Right cardiac atrium (tissue), 5 donors: ENCODE measurements at regions not wholly inside any gene's neighbourhood (a gene's known extent, or its start where the extent isn't known, plus 50 kb on each side); places are given as distances from the start of the nearest gene placed in this dataset.

Source experiments
- ATAC-seq, 2 donors: fragments of 200-7000 bp; cut with Tn5 transposase; one replicate each; pipeline versions ENCODE4 v1.8.0 to v1.9.1; 2020; ENCODE audit warnings: moderate library complexity in 2 of 2, mild to moderate bottlenecking in 1 of 2
- DNase-seq, 3 donors: peaks; one replicate each; pipeline ENCODE4 v3.0.0-alpha.2; 2020
- H3K27ac ChIP-seq: one replicate; pipeline ENCODE4 v1.5.1; 2013; ENCODE audit warnings: mild to moderate bottlenecking, low read length, control low read depth, moderate library complexity
- H3K27me3 ChIP-seq: one replicate; pipeline ENCODE4 v1.6.1; 2013; ENCODE audit not compliant: control insufficient read depth, insufficient read depth
- H3K4me1 ChIP-seq: one replicate; pipeline ENCODE4 v1.6.1; 2013; ENCODE audit warnings: low read length; ENCODE audit not compliant: control insufficient read depth, insufficient read depth
- H3K4me3 ChIP-seq: one replicate; pipeline ENCODE4 v1.5.1; 2013; ENCODE audit warnings: low read length, control low read depth
- H3K9me3 ChIP-seq: one replicate; pipeline ENCODE4 v1.6.1; 2013; ENCODE audit warnings: low read length; ENCODE audit not compliant: control insufficient read depth
- WGBS: extraction: QIAGEN DNeasy Blood & Tissue Kit; methylation state at CpG from one replicate; pipeline ENCODE4 v1.1.7; 2013; 5-methylcytosine and 5-hydroxymethylcytosine counted together
- intact Hi-C, 4 donors: fragments of 100-400 bp; cut with DNase I; formaldehyde crosslinking; loops; one replicate each; pipeline versions ENCODE4 v1.11.0 to v1.14.0; 2022 to 2023
- donor health status: healthy with polysubstance abuse.
- donor health status: DM: no; HTN: yes; CAD: no.
- donor health status: DM: no; HTN: no; CAD: no.
- donor health status: DM: no; HTN: yes; CAD: no; lungs with severe emphysema.
- donor health status: DM: yes; HTN: yes; CAD: no.

DNA sequence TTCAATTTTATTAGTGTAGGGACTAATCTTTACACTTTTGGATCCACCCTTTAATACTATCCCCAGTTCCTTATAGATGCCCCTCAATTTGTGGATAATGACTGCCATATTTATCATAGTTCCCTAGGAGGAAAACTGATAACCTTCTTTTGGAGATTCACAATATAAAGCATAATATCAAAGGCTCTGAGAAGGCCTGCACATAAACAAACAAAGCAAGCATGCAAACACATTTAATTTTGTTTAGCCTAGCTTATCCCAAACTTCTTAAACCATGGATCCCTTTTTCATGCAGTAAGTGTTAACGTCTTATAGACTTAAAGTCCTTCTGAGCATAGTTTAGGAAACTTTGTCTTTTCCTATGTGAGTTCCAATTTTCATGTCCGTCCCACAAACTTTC is 290.4 kb upstream of the TBX3 start:
- DNase-seq (no peak), ATAC-seq (no peak)
- Histone ChIP-seq H3K27me3 (no peaks in the 10 kb centered on the region), H3K9me3 (no peaks in the 10 kb centered on the region), H3K27ac (no peak overlapping the region), H3K4me3 (no peak overlapping the region), H3K4me1 (no peaks in the 10 kb centered on the region)
- intact Hi-C loops, result no loop called here
- 81% methylated on average over 2 of the region's 2 CpGs for WGBS

DNA sequence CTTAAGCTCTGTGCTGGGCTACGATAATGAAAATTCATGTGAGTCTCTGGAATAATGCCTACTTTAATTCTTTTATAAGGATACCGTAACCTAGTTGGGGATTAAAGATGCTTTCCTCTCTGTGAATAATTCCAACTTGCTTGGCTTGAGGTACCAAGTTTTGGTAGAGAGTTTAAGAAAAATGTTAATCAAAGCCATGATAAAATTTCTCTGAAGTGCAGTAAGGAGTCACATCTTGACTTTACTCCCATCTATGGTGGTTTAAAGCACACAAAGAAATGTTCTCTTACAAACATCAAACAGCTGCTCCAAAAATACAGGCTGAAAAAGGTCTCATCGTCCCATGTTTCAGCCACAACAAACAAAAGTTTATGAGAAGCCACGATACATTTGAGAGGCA is 284.8 kb upstream of the TBX3 start:
- H3K4me1 ChIP-seq, result no peaks in the 10 kb centered on the region
- 78% methylated on average over 4 of the region's 4 CpGs for WGBS
- no peak overlapping the region for H3K4me3 ChIP-seq
- DNase-seq (no peak), ATAC-seq (no peak)
- intact Hi-C loops, result no loop called here
- H3K27me3 ChIP-seq, result no peaks in the 10 kb centered on the region
- H3K9me3 ChIP-seq, result no peaks in the 10 kb centered on the region
- no peak overlapping the region for H3K27ac ChIP-seq

DNA sequence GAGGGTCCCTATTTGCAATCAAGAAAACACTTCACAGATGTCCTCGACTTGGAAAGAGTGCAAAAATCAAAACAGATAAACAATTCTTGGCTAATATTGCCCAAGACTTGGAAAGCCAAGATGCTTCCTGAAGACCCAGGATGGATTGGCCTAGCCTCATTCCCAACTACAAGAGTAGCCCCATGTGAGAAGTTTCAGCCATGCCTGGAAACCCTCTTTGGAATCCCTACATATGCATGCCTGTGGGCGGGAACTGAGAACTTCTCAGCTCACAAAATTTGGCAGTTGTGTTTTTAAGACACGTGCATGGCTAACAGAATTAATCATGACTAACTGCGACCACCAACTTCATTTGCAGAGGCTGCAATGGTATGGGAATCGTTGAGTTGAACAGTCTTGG is 283.2 kb upstream of the TBX3 start:
- ATAC-seq (no peak), DNase-seq (no peak)
- 70% methylated on average over 5 of the region's 5 CpGs for WGBS
- H3K27me3 ChIP-seq, result no peaks in the 10 kb centered on the region
- no peak overlapping the region for H3K27ac ChIP-seq
- no peak overlapping the region for H3K4me3 ChIP-seq
- intact Hi-C loops, result no loop called here
- no peaks in the 10 kb centered on the region for H3K9me3 ChIP-seq
- H3K4me1 ChIP-seq, result no peaks in the 10 kb centered on the region

DNA sequence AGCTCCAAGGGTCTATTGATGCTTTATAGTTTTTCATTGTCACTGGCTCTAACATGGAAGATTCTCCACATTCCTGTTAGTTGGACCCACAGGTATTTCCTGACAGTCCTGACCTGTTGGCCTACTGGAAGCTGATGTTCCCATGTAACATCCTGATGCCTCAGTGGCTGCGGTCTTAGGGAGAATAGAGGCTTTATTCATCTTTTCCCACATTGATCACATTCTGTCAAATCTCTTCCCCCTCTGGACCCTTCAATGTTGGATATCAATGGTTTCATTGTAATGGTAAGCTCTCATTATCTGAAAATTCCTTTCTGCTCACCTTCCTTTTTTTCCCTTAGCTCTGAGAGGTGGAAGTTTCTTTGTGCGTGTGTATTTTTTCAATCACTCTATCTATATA is 280.9 kb upstream of the TBX3 start:
- no peaks in the 10 kb centered on the region for H3K27me3 ChIP-seq
- WGBS, result 94% methylated on average over 2 of the region's 2 CpGs
- ATAC-seq (no peak), DNase-seq (no peak)
- intact Hi-C loops, result no loop called here
- H3K4me1 ChIP-seq, result no peaks in the 10 kb centered on the region
- H3K27ac ChIP-seq, result no peak overlapping the region
- H3K4me3 ChIP-seq, result no peak overlapping the region
- H3K9me3 ChIP-seq, result no peaks in the 10 kb centered on the region

DNA sequence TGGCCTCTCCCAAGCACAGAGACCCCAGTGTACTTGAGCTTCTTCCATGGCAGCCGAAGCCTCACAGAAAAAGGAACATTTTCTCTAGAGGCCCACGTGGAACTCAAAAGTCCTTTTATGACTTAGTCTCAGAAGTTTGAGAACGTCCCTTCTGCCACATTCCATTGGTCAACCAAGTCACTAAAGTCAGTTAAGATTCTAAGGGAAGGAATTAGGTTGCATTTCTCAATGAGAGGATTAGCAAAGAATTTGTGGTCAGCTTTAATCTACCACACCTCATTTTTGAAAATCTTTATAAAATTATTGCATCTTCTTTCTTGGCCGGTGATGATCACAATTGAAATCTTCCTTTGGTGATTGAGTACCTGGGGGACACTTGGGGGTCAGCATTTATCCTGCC is 279.9 kb upstream of the TBX3 start:
- no peak for ATAC-seq
- Histone ChIP-seq H3K4me1 (no peaks in the 10 kb centered on the region), H3K27ac (no peak overlapping the region), H3K9me3 (no peaks in the 10 kb centered on the region), H3K4me3 (no peak overlapping the region), H3K27me3 (no peaks in the 10 kb centered on the region)
- DNase-seq, result no peak
- WGBS, result 87% methylated on average over 4 of the region's 4 CpGs
- intact Hi-C loops, result no loop called here

DNA sequence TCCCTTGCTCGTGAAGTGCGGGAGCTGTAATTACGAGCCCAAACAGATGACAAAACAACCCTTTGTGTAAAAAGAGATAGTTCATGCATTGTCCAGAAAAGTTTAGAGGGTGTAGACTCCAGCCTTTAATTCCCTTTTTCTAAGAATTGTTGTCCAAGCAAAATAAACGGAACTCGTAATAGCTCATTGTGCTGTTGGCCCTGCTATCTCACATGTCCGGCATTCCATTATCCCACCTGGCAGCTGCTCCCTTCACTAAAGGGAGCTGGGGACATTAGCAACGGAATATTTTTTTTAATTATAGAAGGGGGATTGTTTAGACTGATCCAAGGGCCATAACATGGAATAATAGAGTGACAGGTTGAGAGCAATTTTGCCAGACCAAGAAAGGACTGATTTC is 277.5 kb upstream of the TBX3 start:
- no peaks in the 10 kb centered on the region for H3K9me3 ChIP-seq
- no peak overlapping the region for H3K4me3 ChIP-seq
- no peak overlapping the region for H3K27ac ChIP-seq
- H3K4me1 ChIP-seq, result no peaks in the 10 kb centered on the region
- no peaks in the 10 kb centered on the region for H3K27me3 ChIP-seq
- no peak for ATAC-seq
- intact Hi-C loops, result no loop called here
- 51% methylated on average over 7 of the region's 7 CpGs for WGBS
- DNase-seq, result no peak

DNA sequence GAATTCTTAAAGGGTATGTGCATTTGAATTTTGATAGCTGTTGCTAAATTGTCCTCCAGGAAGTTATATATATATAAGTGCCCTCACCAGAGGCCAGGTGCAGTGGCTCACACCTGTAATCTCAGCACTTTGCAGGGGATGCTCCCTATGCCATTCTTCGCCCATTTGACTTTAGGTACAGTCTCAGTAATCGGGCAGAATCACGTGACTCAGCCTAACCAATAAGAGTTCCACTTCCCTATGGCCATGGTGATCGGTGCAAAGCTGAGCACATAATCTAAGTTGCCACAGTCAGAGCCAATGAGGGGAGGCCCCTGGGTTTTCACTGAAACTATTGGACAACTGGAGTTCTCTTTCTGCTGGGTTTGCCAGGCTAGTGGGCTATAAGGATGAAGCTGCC is 274.6 kb upstream of the TBX3 start:
- Histone ChIP-seq H3K9me3 (no peaks in the 10 kb centered on the region), H3K4me3 (no peak overlapping the region), H3K27me3 (no peaks in the 10 kb centered on the region), H3K27ac (no peak overlapping the region), H3K4me1 (no peaks in the 10 kb centered on the region)
- ATAC-seq (no peak), DNase-seq (no peak)
- WGBS, result 92% methylated on average over 4 of the region's 4 CpGs
- intact Hi-C loops, result no loop called here

DNA sequence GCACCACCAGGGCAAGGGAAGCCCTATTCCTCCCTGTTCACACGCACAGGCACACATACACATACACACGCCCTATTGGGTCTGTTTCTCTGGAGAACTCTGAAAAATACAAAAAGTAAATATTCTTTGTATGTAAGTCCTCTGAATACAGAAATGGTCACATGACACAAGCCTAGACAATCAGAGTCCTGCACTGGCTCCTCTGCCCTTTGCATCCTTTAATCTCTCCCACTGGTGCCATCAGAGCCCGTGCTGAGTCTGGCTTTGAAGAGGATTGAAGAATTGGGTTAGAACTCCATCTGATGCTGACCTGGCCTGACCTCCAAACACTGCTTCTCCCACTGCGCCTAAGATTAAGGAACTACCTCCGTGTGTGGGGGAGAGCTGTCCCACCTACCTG is 273.2 kb upstream of the TBX3 start:
- Histone ChIP-seq H3K9me3 (no peaks in the 10 kb centered on the region), H3K27ac (no peak overlapping the region), H3K4me3 (no peak overlapping the region), H3K27me3 (no peaks in the 10 kb centered on the region), H3K4me1 (peaks cover 2% of the 10 kb centered on the region)
- intact Hi-C loops, result no loop called here
- no peak for DNase-seq
- no peak for ATAC-seq
- 80% methylated on average over 5 of the region's 5 CpGs for WGBS

DNA sequence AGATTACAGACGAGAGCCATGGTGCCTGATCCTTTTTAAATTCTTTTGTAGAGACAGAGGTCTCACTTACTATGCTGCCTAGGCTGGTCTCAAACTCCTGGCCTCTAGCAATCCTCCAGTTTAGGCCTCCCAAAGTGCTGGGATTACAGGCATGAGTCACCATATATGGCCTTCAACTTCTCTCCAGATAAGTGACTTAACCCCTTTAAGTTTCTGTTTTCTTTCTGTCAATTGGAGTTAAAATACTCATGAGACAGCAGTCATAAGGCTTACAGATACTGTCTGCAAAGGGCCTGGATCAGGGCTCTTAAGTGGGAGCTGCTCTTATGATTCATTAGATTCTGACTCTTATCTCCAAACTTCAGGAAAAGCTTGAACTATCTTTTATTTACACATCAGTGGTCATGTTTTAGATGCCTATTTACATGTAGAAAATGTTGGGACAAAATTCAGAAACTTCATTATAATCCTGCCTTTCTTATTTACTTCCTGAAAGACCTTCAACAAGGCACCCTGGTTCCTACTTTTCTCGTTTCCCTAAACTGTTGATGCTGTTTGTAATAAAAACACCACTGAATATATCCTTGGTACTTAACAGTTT is 271.5 kb upstream of the TBX3 start:
- ATAC-seq, result no peak
- Histone ChIP-seq H3K9me3 (no peaks in the 10 kb centered on the region), H3K4me1 (peaks cover 2% of the 10 kb centered on the region), H3K27ac (no peak overlapping the region), H3K4me3 (no peak overlapping the region), H3K27me3 (no peaks in the 10 kb centered on the region)
- intact Hi-C loops, result no loop called here
- 80% methylated on average over 2 of the region's 2 CpGs for WGBS
- DNase-seq, result no peak

DNA sequence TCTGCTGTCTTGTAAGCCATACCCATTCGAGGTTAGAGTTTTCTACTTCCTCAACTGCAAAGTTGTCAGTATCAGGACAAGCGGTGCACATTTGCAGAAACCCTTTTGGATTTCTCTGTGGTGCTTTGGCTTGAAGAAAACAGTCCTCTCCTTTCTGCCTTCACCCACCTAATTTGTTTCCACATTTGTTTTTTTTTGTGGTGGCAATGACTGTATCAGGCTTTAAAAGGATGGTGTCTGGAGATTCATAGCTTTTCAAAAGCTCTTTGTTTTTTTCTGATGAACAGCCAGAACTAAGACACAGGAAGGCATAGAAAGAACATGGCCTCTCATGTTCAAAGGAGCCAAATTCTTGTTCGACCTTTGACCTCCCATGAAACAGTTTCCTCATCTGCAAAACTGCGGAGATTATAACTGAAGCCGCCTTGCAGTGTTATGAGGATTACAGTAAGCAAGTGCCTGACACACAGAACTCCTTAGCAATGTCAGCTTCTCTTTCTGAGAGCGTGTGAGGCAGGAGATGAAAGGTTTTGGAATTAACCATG is 270.6 kb upstream of the TBX3 start:
- H3K27ac ChIP-seq, result no peak overlapping the region
- DNase-seq (no peak), ATAC-seq (no peak)
- no peaks in the 10 kb centered on the region for H3K9me3 ChIP-seq
- H3K4me3 ChIP-seq, result no peak overlapping the region
- no peaks in the 10 kb centered on the region for H3K27me3 ChIP-seq
- 85% methylated on average over 6 of the region's 6 CpGs for WGBS
- intact Hi-C loops, result no loop called here
- peaks cover 2% of the 10 kb centered on the region for H3K4me1 ChIP-seq

DNA sequence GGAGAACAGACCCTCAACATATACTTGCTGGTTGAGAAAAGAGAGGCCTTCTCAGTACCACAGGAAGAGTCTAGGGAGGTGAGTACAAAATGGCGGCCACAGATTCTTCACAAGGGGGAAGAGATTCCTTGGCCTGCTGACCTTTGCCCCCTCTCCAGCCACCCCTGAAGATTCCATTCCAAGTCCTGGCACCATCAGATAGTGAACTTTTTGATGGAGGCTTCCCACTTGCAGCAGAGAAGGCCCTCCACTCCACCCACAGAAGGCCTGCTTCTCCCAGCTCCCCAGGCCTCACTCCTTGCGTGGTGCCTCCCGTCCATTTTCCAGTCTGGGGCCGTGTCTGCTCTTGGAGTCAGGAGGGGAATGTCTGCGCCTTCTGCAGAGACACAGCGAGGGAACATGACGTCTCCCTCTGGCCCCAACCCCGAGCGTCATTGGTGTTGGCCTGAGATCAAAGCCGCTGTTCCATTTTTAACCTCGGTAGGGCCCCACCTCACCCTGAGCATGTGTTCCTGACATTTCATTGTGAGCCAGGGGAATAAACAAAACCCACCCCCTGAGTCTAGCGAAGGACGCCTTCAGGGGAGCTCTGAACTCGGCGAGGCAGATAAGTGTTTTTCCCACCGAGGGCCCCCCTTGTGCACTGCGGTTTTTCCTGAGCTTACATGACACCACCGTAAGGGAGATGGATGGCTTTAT is 268.7 kb upstream of the TBX3 start:
- DNase-seq, result peak; percentile 49 to 66 (median 53)
- no peaks in the 10 kb centered on the region for H3K27me3 ChIP-seq
- ATAC-seq, result peak; percentile 87 to 89
- no peaks in the 10 kb centered on the region for H3K9me3 ChIP-seq
- intact Hi-C loops, result no loop called here
- H3K4me3 ChIP-seq, result no peak overlapping the region
- H3K4me1 ChIP-seq, result peaks cover 2% of the 10 kb centered on the region
- 52% methylated on average over 18 of the region's 18 CpGs for WGBS
- no peak overlapping the region for H3K27ac ChIP-seq
